H9 (cell line): ENCODE measurements at regions not wholly inside any gene's neighbourhood (a gene's known extent, or its start where the extent isn't known, plus 50 kb on each side); places are given as distances from the start of the nearest gene placed in this dataset.

Experiments
- DNase-seq: peaks from one replicate; pipeline ENCODE4 v3.0.0-alpha.2; 2017
- H2AFZ ChIP-seq: one replicate; pipeline ENCODE4 v1.6.1; 2013; ENCODE audit warnings: mild to moderate bottlenecking, low read length, control low read depth, moderate library complexity
- H2AK5ac ChIP-seq: 2 replicates; pipeline ENCODE4 v1.6.1; 2013; ENCODE audit warnings: low read length, control low read depth, mixed read lengths; ENCODE audit not compliant: insufficient read length
- H2BK120ac ChIP-seq: one replicate; pipeline ENCODE4 v1.6.1; 2013; ENCODE audit warnings: low read depth, mild to moderate bottlenecking, low read length, control low read depth, inconsistent platforms; ENCODE audit not compliant: poor library complexity, severe bottlenecking
- H2BK12ac ChIP-seq: 2 replicates; pipeline ENCODE4 v1.6.1; 2013; ENCODE audit warnings: low read length, control low read depth, mixed read lengths, low read depth; ENCODE audit not compliant: insufficient read length
- H2BK15ac ChIP-seq: 2 replicates; pipeline ENCODE4 v1.6.1; 2013; ENCODE audit warnings: low read depth, low read length, control low read depth
- H2BK20ac ChIP-seq: one replicate; pipeline ENCODE4 v1.6.1; 2013; ENCODE audit warnings: low read depth, mild to moderate bottlenecking, low read length, control low read depth, inconsistent platforms; ENCODE audit not compliant: poor library complexity, severe bottlenecking
- H2BK5ac ChIP-seq: 2 replicates; pipeline ENCODE4 v1.6.1; 2013; ENCODE audit warnings: low read length, control low read depth, mixed read lengths; ENCODE audit not compliant: insufficient read length
- H3K14ac ChIP-seq: 2 replicates; pipeline ENCODE4 v1.6.1; 2013; ENCODE audit warnings: low read length, control low read depth; ENCODE audit not compliant: insufficient read depth
- H3K18ac ChIP-seq: 2 replicates; pipeline ENCODE4 v1.6.1; 2013; ENCODE audit warnings: low read depth, mild to moderate bottlenecking, mixed read lengths, low read length, control low read depth; ENCODE audit not compliant: insufficient read length
- H3K23ac ChIP-seq: 2 replicates; pipeline ENCODE4 v1.6.1; 2013; ENCODE audit warnings: low read length, control low read depth, mixed read lengths, low read depth; ENCODE audit not compliant: insufficient read length
- H3K23me2 ChIP-seq: 2 replicates; pipeline ENCODE4 v1.6.1; 2013; ENCODE audit warnings: low read depth, mild to moderate bottlenecking, mixed read lengths, low read length, control low read depth; ENCODE audit not compliant: insufficient read length, poor library complexity, severe bottlenecking
- H3K27ac ChIP-seq: 2 replicates; pipeline ENCODE4 v1.5.1; 2013; ENCODE audit warnings: low read length, control low read depth, mixed read lengths, low read depth; ENCODE audit not compliant: insufficient read length
- H3K27me3 ChIP-seq: 2 replicates; pipeline ENCODE4 v1.6.1; 2013; ENCODE audit warnings: low read length, control low read depth, inconsistent platforms; ENCODE audit not compliant: insufficient read depth
- H3K4ac ChIP-seq: 2 replicates; pipeline ENCODE4 v1.6.1; 2013; ENCODE audit warnings: low read depth, mild to moderate bottlenecking, control low read depth, inconsistent platforms, low read length, moderate library complexity
- H3K4me1 ChIP-seq: 2 replicates; pipeline ENCODE4 v1.6.1; 2013; ENCODE audit warnings: low read length, control low read depth, inconsistent platforms; ENCODE audit not compliant: insufficient read depth
- H3K4me2 ChIP-seq: 2 replicates; pipeline ENCODE4 v1.6.1; 2013; ENCODE audit warnings: low read length, control low read depth, mixed read lengths; ENCODE audit not compliant: insufficient read length, insufficient read depth
- H3K56ac ChIP-seq: 2 replicates; pipeline ENCODE4 v1.6.1; 2013; ENCODE audit warnings: low read depth, mild to moderate bottlenecking, mixed read lengths, low read length, control low read depth; ENCODE audit not compliant: insufficient read length
- H3K79me1 ChIP-seq: 2 replicates; pipeline ENCODE4 v1.6.1; 2013; ENCODE audit warnings: low read depth, mild to moderate bottlenecking, moderate library complexity, low read length, control low read depth, inconsistent platforms; ENCODE audit not compliant: insufficient read depth, poor library complexity, severe bottlenecking
- H3K79me2 ChIP-seq: 2 replicates; pipeline ENCODE4 v1.6.1; 2013; ENCODE audit warnings: low read length, control low read depth, inconsistent platforms; ENCODE audit not compliant: insufficient read depth
- H3K9ac ChIP-seq: 2 replicates; pipeline ENCODE4 v1.6.1; 2013; ENCODE audit warnings: low read length, control low read depth, mixed read lengths; ENCODE audit not compliant: insufficient read length; ENCODE audit errors: extremely low read depth
- H3K9me3 ChIP-seq: one replicate; pipeline ENCODE4 v1.6.1; 2013; ENCODE audit warnings: low read depth, low read length, inconsistent platforms; ENCODE audit not compliant: control insufficient read depth
- H3T11ph ChIP-seq: one replicate; pipeline ENCODE4 v1.6.1; 2013; ENCODE audit warnings: mild to moderate bottlenecking, low read length, control low read depth, inconsistent platforms
- H4K20me1 ChIP-seq: one replicate; pipeline ENCODE4 v1.6.1; 2013; ENCODE audit not compliant: control insufficient read depth, insufficient read length, insufficient read depth
- H4K5ac ChIP-seq: 2 replicates; pipeline ENCODE4 v1.6.1; 2013; ENCODE audit warnings: low read depth, mild to moderate bottlenecking, mixed read lengths, low read length, control low read depth; ENCODE audit not compliant: insufficient read length
- H4K8ac ChIP-seq: replicated peaks from 2 replicates; pipeline ENCODE4 v1.6.1; 2013; ENCODE audit warnings: low read length, control low read depth, mixed read lengths, low read depth; ENCODE audit not compliant: insufficient read length
- H4K91ac ChIP-seq: 2 replicates; pipeline ENCODE4 v1.6.1; 2013; ENCODE audit warnings: low read depth, mild to moderate bottlenecking, moderate library complexity, mixed read lengths, low read length, control low read depth; ENCODE audit not compliant: insufficient read length
- H3K27ac Mint-ChIP-seq, 3 experiments: 2 replicates in 2 of 3; 3 replicates in 1 of 3; pipeline ENCODE4 v1.8.0; 2020 to 2021; ENCODE audit warnings: mixed read lengths in 3 of 3, mild to moderate bottlenecking in 1 of 3, moderate library complexity in 1 of 3
- H3K27me3 Mint-ChIP-seq: 2 replicates; pipeline ENCODE4 v1.8.0; 2021; ENCODE audit warnings: low read depth, mild to moderate bottlenecking, moderate library complexity, mixed read lengths
- H3K36me3 Mint-ChIP-seq, 3 experiments: 2 replicates in 2 of 3; 3 replicates in 1 of 3; pipeline ENCODE4 v1.8.0; 2020 to 2021; ENCODE audit warnings: low read depth in 3 of 3, mixed read lengths in 3 of 3; ENCODE audit not compliant: insufficient read depth in 1 of 3
- H3K4me1 Mint-ChIP-seq, 2 experiments: 2 replicates each; pipeline ENCODE4 v1.8.0; 2020; ENCODE audit warnings: mixed read lengths in 2 of 2
- H3K4me3 Mint-ChIP-seq, 2 experiments: 2 replicates in 1 of 2; 3 replicates in 1 of 2; pipeline ENCODE4 v1.8.0; 2020 to 2021; ENCODE audit warnings: mild to moderate bottlenecking in 2 of 2, mixed read lengths in 2 of 2, moderate library complexity in 1 of 2
- H3K9me3 Mint-ChIP-seq, 2 experiments: 2 replicates in 1 of 2; 3 replicates in 1 of 2; pipeline ENCODE4 v1.8.0; 2020; ENCODE audit warnings: mild to moderate bottlenecking in 2 of 2, mixed read lengths in 2 of 2, moderate library complexity in 1 of 2
- CTCF ChIP-seq: fragments of 200-600 bp; sonication (generic); conservative IDR thresholded peaks from 3 replicates; pipeline ENCODE4 v1.8.0; 2021; ENCODE audit warnings: antibody characterized with exemption, mild to moderate bottlenecking
- WGBS: extraction: QIAGEN DNeasy Blood & Tissue Kit; methylation state at CpG from one replicate; pipeline ENCODE4 v1.1.7; 2013; ENCODE audit warnings: missing lambda C conversion rate, low lambda C conversion rate, mixed read lengths; ENCODE audit not compliant: insufficient read length; ENCODE audit errors: extremely low coverage; 5-methylcytosine and 5-hydroxymethylcytosine counted together

GRCh38 chr10:113241599-113242360, 291.7 kb downstream of the TCF7L2 start:
- Histone ChIP-seq H3K4me1 (no peaks in the 10 kb centered on the region), H3K14ac (no peak overlapping the region), H3K56ac (no peak overlapping the region), H4K8ac (no peak overlapping the region), H2BK120ac (no peak overlapping the region), H3K23ac (no peak overlapping the region), H3K79me2 (no peaks in the 10 kb centered on the region), H3K9ac (no peak overlapping the region), H3K23me2 (no peaks in the 10 kb centered on the region), H4K5ac (no peak overlapping the region), H2BK15ac (no peak overlapping the region), H3K4me2 (no peak overlapping the region), H4K20me1 (no peaks in the 10 kb centered on the region), H3K4ac (no peak overlapping the region), H4K91ac (no peak overlapping the region), H2AK5ac (no peak overlapping the region), H3K27me3 (no peaks in the 10 kb centered on the region), H3K9me3 (no peaks in the 10 kb centered on the region), H2BK12ac (no peak overlapping the region), H2BK5ac (no peak overlapping the region), H2BK20ac (no peak overlapping the region), H3K27ac (no peak overlapping the region), H2AFZ (no peak overlapping the region), H3K18ac (no peak overlapping the region), H3T11ph (no peak overlapping the region), H3K79me1 (no peaks in the 10 kb centered on the region)
- peaks cover 5% of the 10 kb centered on the region for H3K27me3 Mint-ChIP-seq
- H3K4me3 Mint-ChIP-seq: no peak overlapping the region
- no peaks in the 10 kb centered on the region for H3K36me3 Mint-ChIP-seq
- H3K27ac Mint-ChIP-seq: no peak overlapping the region
- DNase-seq: no peak
- no peaks in the 10 kb centered on the region for H3K4me1 Mint-ChIP-seq
- H3K9me3 Mint-ChIP-seq: no peaks in the 10 kb centered on the region
- no CpG with 5 or more reads among the region's 7 CpGs for WGBS
- no peak for TF ChIP-seq CTCF
